Hepatocyte (in vitro differentiated cells): ENCODE measurements at regions not wholly inside any gene's neighbourhood (a gene's known extent, or its start where the extent isn't known, plus 50 kb on each side); places are given as distances from the start of the nearest gene placed in this dataset.

Source experiments
- EZH2 ChIP-seq: fragments of 200-600 bp; sonication (generic); IDR thresholded peaks from 2 replicates; pipeline ENCODE4 v1.6.1; 2016; ENCODE audit warnings: antibody characterized with exemption, mild to moderate bottlenecking, borderline replicate concordance
- EZH2phosphoT487 ChIP-seq: fragments of 200-600 bp; sonication (generic); IDR thresholded peaks from one replicate; pipeline ENCODE4 v1.6.1; 2018; ENCODE audit warnings: antibody characterized with exemption, mild to moderate bottlenecking, low read depth, moderate library complexity; ENCODE audit not compliant: unreplicated experiment, severe bottlenecking
- TF ChIP-seq, protein P1 (sequence below): fragments of 200-600 bp; sonication (generic); IDR thresholded peaks from 2 replicates; pipeline ENCODE4 v1.5.1; 2016; ENCODE audit warnings: antibody characterized with exemption, mild to moderate bottlenecking; ENCODE audit not compliant: poor library complexity

DNA sequence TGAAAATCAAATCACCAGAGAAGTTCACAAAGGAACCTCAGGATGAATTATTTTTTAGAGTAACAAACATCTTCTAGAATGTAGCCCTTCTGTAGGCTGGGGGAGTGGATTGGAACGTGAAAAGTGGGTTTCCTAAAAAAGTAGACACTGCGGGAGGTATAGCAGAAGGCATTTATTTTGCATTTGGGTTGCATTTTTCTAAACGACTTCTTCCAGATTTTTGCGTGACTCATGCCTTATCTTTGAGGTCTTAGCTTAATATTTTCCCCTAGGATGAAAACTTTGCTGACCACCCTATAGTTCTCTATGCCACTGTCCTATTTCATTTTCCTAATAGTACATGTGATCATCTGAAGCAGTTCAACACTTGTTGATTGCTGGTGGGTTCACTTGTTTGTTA is 112.7 kb upstream of the JCAD start:
- TF ChIP-seq EZH2 (no peak), EZH2phosphoT487 (no peak)
- TF ChIP-seq, protein P1, sequence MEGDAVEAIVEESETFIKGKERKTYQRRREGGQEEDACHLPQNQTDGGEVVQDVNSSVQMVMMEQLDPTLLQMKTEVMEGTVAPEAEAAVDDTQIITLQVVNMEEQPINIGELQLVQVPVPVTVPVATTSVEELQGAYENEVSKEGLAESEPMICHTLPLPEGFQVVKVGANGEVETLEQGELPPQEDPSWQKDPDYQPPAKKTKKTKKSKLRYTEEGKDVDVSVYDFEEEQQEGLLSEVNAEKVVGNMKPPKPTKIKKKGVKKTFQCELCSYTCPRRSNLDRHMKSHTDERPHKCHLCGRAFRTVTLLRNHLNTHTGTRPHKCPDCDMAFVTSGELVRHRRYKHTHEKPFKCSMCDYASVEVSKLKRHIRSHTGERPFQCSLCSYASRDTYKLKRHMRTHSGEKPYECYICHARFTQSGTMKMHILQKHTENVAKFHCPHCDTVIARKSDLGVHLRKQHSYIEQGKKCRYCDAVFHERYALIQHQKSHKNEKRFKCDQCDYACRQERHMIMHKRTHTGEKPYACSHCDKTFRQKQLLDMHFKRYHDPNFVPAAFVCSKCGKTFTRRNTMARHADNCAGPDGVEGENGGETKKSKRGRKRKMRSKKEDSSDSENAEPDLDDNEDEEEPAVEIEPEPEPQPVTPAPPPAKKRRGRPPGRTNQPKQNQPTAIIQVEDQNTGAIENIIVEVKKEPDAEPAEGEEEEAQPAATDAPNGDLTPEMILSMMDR = no peak
